ENCODE measurements at regions not wholly inside any gene's neighbourhood (a gene's known extent, or its start where the extent isn't known, plus 50 kb on each side); places are given as distances from the start of the nearest gene placed in this dataset.

DNA sequence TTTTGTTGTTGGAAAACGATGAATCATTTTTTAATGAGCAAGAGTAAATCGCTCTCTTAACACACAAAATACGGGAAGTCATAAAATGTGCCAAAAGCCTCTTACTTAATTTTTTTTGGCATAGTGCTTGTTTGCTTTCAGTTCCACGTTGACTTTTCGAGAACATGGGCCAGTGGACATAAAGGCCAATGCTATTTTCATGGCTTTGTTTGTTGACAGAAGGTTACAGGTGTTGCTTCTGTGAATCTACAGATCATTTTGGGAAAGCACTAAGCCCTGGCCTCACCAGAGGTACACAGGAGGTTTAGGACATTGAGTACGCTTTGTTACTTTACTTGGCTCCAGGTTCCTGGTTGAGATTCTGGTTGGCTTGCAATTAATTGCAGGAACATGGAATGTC, 199.4 kb upstream of the HMCN1 start:
- H4K20me1 ChIP-seq (replicated peaks; ENCODE audit: control insufficient read depth, extremely low read depth, insufficient read depth, low read length) = no peaks in the 10 kb centered on the region
- no peaks in the 10 kb centered on the region for H3K27me3 ChIP-seq (ENCODE audit: control insufficient read depth in 2 of 2, insufficient read depth in 2 of 2, low read length in 2 of 2)
- H2AFZ ChIP-seq (ENCODE audit: low read depth, low read length) = peak overlapping the region; percentile 72
- peak; percentile 64 for DNase-seq (ENCODE audit: low read depth, low spot score)
- no peak overlapping the region for H3K4me2 ChIP-seq (ENCODE audit: insufficient read depth, low read length)
- H3K9me1 ChIP-seq (replicated peaks; ENCODE audit: control insufficient read depth, extremely low read depth, insufficient read depth, low read length) = no peaks in the 10 kb centered on the region
- dilution Hi-C loops (cut with MboI; ENCODE audit: extremely low pct_ligation_motif_present, low sequenced_read_pairs) (no loop called here), intact Hi-C loops (cut with micrococcal nuclease) (no loop called here)
- H3K4me3 ChIP-seq (replicated peaks in 1 of 3; ENCODE audit: insufficient read depth in 1 of 3, low read depth in 1 of 3, low read length in 3 of 3) = no peak overlapping the region
- peaks cover 3% of the 10 kb centered on the region for H3K4me1 ChIP-seq (ENCODE audit: control insufficient read depth, extremely low read depth, insufficient read depth, low read length)
- no TSS peak for BruUV-seq (replicated peaks)
- no peaks in the 10 kb centered on the region for H3K36me3 ChIP-seq (ENCODE audit: control insufficient read depth in 2 of 2, extremely low read depth in 1 of 2, insufficient read depth in 2 of 2, low read length in 2 of 2)
- no peaks in the 10 kb centered on the region for H3K9me3 ChIP-seq (replicated peaks; ENCODE audit: control insufficient read depth, insufficient read depth, low read length)
- POLR2A ChIA-PET = no interaction called here
- TF ChIP-seq EZH2 (IDR thresholded peaks at IDR 0.05; ENCODE audit: borderline replicate concordance, low read depth, low read length, severe bottlenecking) = no peak
- TF ChIP-seq FOS (IDR thresholded peaks at IDR 0.05; ENCODE audit: borderline replicate concordance, insufficient read depth, low read length) = no peak
- TF ChIP-seq, protein P1, sequence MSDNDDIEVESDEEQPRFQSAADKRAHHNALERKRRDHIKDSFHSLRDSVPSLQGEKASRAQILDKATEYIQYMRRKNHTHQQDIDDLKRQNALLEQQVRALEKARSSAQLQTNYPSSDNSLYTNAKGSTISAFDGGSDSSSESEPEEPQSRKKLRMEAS (IDR thresholded peaks at IDR 0.05; ENCODE audit: insufficient read depth, insufficient read length) = no peak
- no peak for TF ChIP-seq POLR2AphosphoS5 (IDR thresholded peaks at IDR 0.05; ENCODE audit: insufficient read depth, low read depth, low read length)
- no peak for TF ChIP-seq GATA2 (IDR thresholded peaks at IDR 0.05; ENCODE audit: insufficient read depth, insufficient read length, low read depth, low read length)
- no peak for TF ChIP-seq JUN (IDR thresholded peaks at IDR 0.05; ENCODE audit: borderline replicate concordance, insufficient read depth, insufficient read length, low read depth)
- TF ChIP-seq, protein P2, sequence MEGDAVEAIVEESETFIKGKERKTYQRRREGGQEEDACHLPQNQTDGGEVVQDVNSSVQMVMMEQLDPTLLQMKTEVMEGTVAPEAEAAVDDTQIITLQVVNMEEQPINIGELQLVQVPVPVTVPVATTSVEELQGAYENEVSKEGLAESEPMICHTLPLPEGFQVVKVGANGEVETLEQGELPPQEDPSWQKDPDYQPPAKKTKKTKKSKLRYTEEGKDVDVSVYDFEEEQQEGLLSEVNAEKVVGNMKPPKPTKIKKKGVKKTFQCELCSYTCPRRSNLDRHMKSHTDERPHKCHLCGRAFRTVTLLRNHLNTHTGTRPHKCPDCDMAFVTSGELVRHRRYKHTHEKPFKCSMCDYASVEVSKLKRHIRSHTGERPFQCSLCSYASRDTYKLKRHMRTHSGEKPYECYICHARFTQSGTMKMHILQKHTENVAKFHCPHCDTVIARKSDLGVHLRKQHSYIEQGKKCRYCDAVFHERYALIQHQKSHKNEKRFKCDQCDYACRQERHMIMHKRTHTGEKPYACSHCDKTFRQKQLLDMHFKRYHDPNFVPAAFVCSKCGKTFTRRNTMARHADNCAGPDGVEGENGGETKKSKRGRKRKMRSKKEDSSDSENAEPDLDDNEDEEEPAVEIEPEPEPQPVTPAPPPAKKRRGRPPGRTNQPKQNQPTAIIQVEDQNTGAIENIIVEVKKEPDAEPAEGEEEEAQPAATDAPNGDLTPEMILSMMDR (IDR thresholded peaks at IDR 0.05; ENCODE audit: extremely low read depth in 1 of 2, insufficient read depth in 1 of 2, low read depth in 1 of 2, low read length in 2 of 2) = no peak
- no peak for TF ChIP-seq POLR2A (IDR thresholded peaks at IDR 0.05; ENCODE audit: low read depth, low read length)
- no peak for TF ChIP-seq MYC (IDR thresholded peaks at IDR 0.05; ENCODE audit: low read depth, low read length)
- no peak for FAIRE-seq
- H3K79me2 ChIP-seq (ENCODE audit: control insufficient read depth, insufficient read depth, low read length) = no peaks in the 10 kb centered on the region
- H3K27ac ChIP-seq (ENCODE audit: insufficient read depth, low read depth, low read length) = no peak overlapping the region
- H3K9ac ChIP-seq (replicated peaks; ENCODE audit: extremely low read depth, insufficient read depth, low read length) = no peak overlapping the region
- CTCF ChIA-PET = no interaction called here

All from endothelial cell of umbilical vein (primary cell).